ENCODE measurements at regions not wholly inside any gene's neighbourhood (a gene's known extent, or its start where the extent isn't known, plus 50 kb on each side); places are given as distances from the start of the nearest gene placed in this dataset.

DNA sequence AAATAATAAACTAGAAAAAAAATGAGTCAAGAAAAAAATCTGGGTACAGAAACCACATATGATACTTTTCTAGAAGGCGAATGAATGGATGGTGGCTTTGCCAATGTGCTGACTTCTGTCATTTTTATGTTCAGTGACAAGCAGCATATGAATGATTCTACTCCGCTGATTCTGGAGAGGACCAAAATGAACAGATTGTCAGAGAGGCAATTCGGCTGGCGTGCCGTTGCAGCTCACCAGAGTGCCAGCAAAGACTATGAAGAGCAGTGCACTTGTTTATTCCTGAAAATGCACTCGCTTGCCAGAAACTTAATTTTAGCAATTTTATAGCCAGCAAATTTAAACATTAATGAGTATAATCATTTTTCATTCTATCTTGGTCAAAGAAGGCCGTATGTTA, 105.9 kb upstream of the NYAP2 start:
- no peak for TF ChIP-seq ZFX (IDR thresholded peaks at IDR 0.05; ENCODE audit: borderline replicate concordance)
- TF ChIP-seq, protein P1, sequence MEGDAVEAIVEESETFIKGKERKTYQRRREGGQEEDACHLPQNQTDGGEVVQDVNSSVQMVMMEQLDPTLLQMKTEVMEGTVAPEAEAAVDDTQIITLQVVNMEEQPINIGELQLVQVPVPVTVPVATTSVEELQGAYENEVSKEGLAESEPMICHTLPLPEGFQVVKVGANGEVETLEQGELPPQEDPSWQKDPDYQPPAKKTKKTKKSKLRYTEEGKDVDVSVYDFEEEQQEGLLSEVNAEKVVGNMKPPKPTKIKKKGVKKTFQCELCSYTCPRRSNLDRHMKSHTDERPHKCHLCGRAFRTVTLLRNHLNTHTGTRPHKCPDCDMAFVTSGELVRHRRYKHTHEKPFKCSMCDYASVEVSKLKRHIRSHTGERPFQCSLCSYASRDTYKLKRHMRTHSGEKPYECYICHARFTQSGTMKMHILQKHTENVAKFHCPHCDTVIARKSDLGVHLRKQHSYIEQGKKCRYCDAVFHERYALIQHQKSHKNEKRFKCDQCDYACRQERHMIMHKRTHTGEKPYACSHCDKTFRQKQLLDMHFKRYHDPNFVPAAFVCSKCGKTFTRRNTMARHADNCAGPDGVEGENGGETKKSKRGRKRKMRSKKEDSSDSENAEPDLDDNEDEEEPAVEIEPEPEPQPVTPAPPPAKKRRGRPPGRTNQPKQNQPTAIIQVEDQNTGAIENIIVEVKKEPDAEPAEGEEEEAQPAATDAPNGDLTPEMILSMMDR (IDR thresholded peaks at IDR 0.05) = no peak

Measured in 22Rv1 (cell line).